ENCODE measurements at regions not wholly inside any gene's neighbourhood (a gene's known extent, or its start where the extent isn't known, plus 50 kb on each side); places are given as distances from the start of the nearest gene placed in this dataset.

GRCh38 chr18:46182633-46183358, 78.6 kb downstream of the HAUS1 start:
- TF ChIP-seq, protein P1, sequence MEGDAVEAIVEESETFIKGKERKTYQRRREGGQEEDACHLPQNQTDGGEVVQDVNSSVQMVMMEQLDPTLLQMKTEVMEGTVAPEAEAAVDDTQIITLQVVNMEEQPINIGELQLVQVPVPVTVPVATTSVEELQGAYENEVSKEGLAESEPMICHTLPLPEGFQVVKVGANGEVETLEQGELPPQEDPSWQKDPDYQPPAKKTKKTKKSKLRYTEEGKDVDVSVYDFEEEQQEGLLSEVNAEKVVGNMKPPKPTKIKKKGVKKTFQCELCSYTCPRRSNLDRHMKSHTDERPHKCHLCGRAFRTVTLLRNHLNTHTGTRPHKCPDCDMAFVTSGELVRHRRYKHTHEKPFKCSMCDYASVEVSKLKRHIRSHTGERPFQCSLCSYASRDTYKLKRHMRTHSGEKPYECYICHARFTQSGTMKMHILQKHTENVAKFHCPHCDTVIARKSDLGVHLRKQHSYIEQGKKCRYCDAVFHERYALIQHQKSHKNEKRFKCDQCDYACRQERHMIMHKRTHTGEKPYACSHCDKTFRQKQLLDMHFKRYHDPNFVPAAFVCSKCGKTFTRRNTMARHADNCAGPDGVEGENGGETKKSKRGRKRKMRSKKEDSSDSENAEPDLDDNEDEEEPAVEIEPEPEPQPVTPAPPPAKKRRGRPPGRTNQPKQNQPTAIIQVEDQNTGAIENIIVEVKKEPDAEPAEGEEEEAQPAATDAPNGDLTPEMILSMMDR (IDR thresholded peaks at IDR 0.05) = no peak
- TF ChIP-seq ZFX (IDR thresholded peaks at IDR 0.05; ENCODE audit: borderline replicate concordance) = no peak

Measured in 22Rv1 (cell line).